Adrenal gland (tissue), 5 donors: ENCODE measurements at regions not wholly inside any gene's neighbourhood (a gene's known extent, or its start where the extent isn't known, plus 50 kb on each side); places are given as distances from the start of the nearest gene placed in this dataset.

Experiments
- POLR2A ChIP-seq, 2 donors: fragments of 450-650 bp; IDR thresholded peaks; one replicate each; pipeline ENCODE4 v1.6.1; 2017; ENCODE audit warnings: antibody characterized with exemption in 2 of 2, mild to moderate bottlenecking in 2 of 2, moderate library complexity in 1 of 2
- TF ChIP-seq, protein P1 (sequence below), 6 experiments: fragments of 450-650 bp in 4 of 6; fragments of 200-600 bp in 2 of 6; sonication (generic) in 1 of 6; IDR thresholded peaks; 1 replicate in 5 of 6; 2 replicates in 1 of 6; pipeline versions ENCODE4 v1.5.1 to v1.8.0; 2016 to 2021; ENCODE audit warnings: antibody characterized with exemption in 6 of 6, mild to moderate bottlenecking in 2 of 6, moderate library complexity in 1 of 6
- donor health status: DM: no; HTN: no; CAD: no.

DNA sequence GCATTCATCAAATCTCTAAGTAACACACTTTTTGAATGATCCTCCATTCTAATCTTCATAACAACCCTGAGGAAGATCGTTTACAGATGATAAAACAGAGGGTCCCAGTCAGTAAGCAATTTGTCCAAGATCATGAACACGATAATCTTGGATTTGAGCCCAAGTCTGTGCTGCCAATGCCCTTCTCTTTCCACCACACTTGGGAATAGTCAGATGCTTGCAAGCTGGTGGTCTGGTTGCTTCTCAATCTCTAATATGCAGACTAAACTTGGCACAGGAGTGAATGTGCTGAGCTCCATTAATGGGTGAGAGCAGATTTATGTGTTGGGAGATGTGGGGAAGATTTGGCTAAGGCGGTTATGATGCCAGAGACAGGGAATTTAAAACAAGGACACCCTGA lies 430.6 kb upstream of the DAB1 start:
- TF ChIP-seq POLR2A (IDR thresholded peaks at IDR 0.05) = no peak
- TF ChIP-seq, protein P1, sequence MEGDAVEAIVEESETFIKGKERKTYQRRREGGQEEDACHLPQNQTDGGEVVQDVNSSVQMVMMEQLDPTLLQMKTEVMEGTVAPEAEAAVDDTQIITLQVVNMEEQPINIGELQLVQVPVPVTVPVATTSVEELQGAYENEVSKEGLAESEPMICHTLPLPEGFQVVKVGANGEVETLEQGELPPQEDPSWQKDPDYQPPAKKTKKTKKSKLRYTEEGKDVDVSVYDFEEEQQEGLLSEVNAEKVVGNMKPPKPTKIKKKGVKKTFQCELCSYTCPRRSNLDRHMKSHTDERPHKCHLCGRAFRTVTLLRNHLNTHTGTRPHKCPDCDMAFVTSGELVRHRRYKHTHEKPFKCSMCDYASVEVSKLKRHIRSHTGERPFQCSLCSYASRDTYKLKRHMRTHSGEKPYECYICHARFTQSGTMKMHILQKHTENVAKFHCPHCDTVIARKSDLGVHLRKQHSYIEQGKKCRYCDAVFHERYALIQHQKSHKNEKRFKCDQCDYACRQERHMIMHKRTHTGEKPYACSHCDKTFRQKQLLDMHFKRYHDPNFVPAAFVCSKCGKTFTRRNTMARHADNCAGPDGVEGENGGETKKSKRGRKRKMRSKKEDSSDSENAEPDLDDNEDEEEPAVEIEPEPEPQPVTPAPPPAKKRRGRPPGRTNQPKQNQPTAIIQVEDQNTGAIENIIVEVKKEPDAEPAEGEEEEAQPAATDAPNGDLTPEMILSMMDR (IDR thresholded peaks at IDR 0.05) = no peak
